Karpas-422 (cell line): ENCODE measurements at regions not wholly inside any gene's neighbourhood (a gene's known extent, or its start where the extent isn't known, plus 50 kb on each side); places are given as distances from the start of the nearest gene placed in this dataset. TPM values are rescaled to one million over a fixed set of nuclear protein-coding genes. Genes with fewer than 3 reads are reported as not detected.

Source experiments
- DNase-seq: peaks from one replicate; pipeline ENCODE4 v3.0.0-alpha.2; 2015
- H2AFZ ChIP-seq: fragments of 200-600 bp; sonication (generic); 2 replicates; pipeline ENCODE4 v1.6.1; 2014; ENCODE audit warnings: antibody characterized with exemption, low read length, mixed read lengths
- H3K27ac ChIP-seq: fragments of 200-600 bp; sonication (generic); 2 replicates; pipeline ENCODE4 v1.5.1; 2014; ENCODE audit warnings: mild to moderate bottlenecking, low read length, moderate library complexity
- H3K27me3 ChIP-seq: fragments of 200-600 bp; sonication (generic); 2 replicates; pipeline ENCODE4 v1.6.1; 2014; ENCODE audit warnings: low read length, mixed read lengths
- H3K36me3 ChIP-seq: fragments of 200-600 bp; sonication (generic); 2 replicates; pipeline ENCODE4 v1.6.1; 2014; ENCODE audit warnings: low read length, mixed read lengths; ENCODE audit not compliant: insufficient read depth
- H3K4me1 ChIP-seq: fragments of 200-600 bp; sonication (generic); 2 replicates; pipeline ENCODE4 v1.6.1; 2014; ENCODE audit warnings: mild to moderate bottlenecking, low read length, mixed read lengths
- H3K4me2 ChIP-seq: fragments of 200-600 bp; sonication (generic); 2 replicates; pipeline ENCODE4 v1.6.1; 2014; ENCODE audit warnings: low read length, low read depth, mild to moderate bottlenecking; ENCODE audit not compliant: poor library complexity, severe bottlenecking
- H3K4me3 ChIP-seq: fragments of 200-600 bp; sonication (generic); 2 replicates; pipeline ENCODE4 v1.5.1; 2014; ENCODE audit warnings: mild to moderate bottlenecking, antibody characterized with exemption, low read length, mixed read lengths
- H3K79me2 ChIP-seq: fragments of 200-600 bp; sonication (generic); 2 replicates; pipeline ENCODE4 v1.6.1; 2014; ENCODE audit warnings: mild to moderate bottlenecking, low read length, mixed read lengths
- H3K9ac ChIP-seq: fragments of 200-600 bp; sonication (generic); 2 replicates; pipeline ENCODE4 v1.6.0; 2014; ENCODE audit warnings: low read length
- H3K9me2 ChIP-seq: fragments of 200-600 bp; sonication (generic), shearing (Covaris generic); replicated peaks from 2 replicates; pipeline ENCODE4 v1.6.0; 2014; ENCODE audit warnings: mild to moderate bottlenecking, low read length, moderate library complexity; ENCODE audit not compliant: insufficient read depth
- H3K9me3 ChIP-seq: fragments of 300-700, 200-600 bp; sonication (generic); 2 replicates; pipeline ENCODE4 v1.6.1; 2014; ENCODE audit warnings: low read length, mixed read lengths
- H4K20me1 ChIP-seq: fragments of 200-600 bp; sonication (generic); 2 replicates; pipeline ENCODE4 v1.6.1; 2014; ENCODE audit warnings: mild to moderate bottlenecking, antibody characterized with exemption, low read length, low read depth; ENCODE audit not compliant: insufficient read depth
- small RNA-seq: library from RNA; depleted of rRNA; stranded (forward); fragments of <200 nt; gene quantifications from one replicate; pipeline ENCODE3, GENCODE V24; 2014

GRCh38 chr18:48459016-48459415 is 49.8 kb upstream of the ZBTB7C start:
- DNase-seq, result no peak
- H3K4me3 ChIP-seq, result no peak overlapping the region
- no peaks in the 10 kb centered on the region for H3K79me2 ChIP-seq
- H3K27ac ChIP-seq, result no peak overlapping the region
- H3K9me2 ChIP-seq, result no peaks in the 10 kb centered on the region
- no peaks in the 10 kb centered on the region for H3K9me3 ChIP-seq
- no peaks in the 10 kb centered on the region for H3K36me3 ChIP-seq
- H3K9ac ChIP-seq, result no peak overlapping the region
- H3K4me1 ChIP-seq, result peaks cover 10% of the 10 kb centered on the region
- H4K20me1 ChIP-seq, result no peaks in the 10 kb centered on the region
- peak overlapping the region; percentile 3 for H3K4me2 ChIP-seq
- no peak overlapping the region for H2AFZ ChIP-seq
- H3K27me3 ChIP-seq, result no peaks in the 10 kb centered on the region

Small RNA genes lying in the stretch of these regions (small RNA-seq; reads per million reads assigned to genes)
- not detected for gene AC024288.1
- gene RNA5SP456, result not detected
